Glutamatergic neuron (in vitro differentiated cells): ENCODE measurements at regions not wholly inside any gene's neighbourhood (a gene's known extent, or its start where the extent isn't known, plus 50 kb on each side); places are given as distances from the start of the nearest gene placed in this dataset.
"Not testable (repeated sequence)": the region's sequence is repeated elsewhere in the genome, so short reads cannot be mapped to it uniquely, and the experiment has no call there.

Source experiments
- DNase-seq: peaks from one replicate; pipeline ENCODE4 v3.0.0; 2022
- H3K27ac Mint-ChIP-seq: one replicate; pipeline ENCODE4 v1.8.0; 2020; ENCODE audit warnings: mild to moderate bottlenecking, mixed read lengths, inconsistent platforms; ENCODE audit not compliant: unreplicated experiment
- H3K27me3 Mint-ChIP-seq: one replicate; pipeline ENCODE4 v1.8.0; 2020; ENCODE audit warnings: mild to moderate bottlenecking, moderate library complexity, mixed read lengths, inconsistent platforms; ENCODE audit not compliant: unreplicated experiment
- H3K36me3 Mint-ChIP-seq: one replicate; pipeline ENCODE4 v1.8.0; 2020; ENCODE audit warnings: mild to moderate bottlenecking, mixed read lengths, inconsistent platforms; ENCODE audit not compliant: unreplicated experiment
- H3K4me1 Mint-ChIP-seq: one replicate; pipeline ENCODE4 v1.8.0; 2020; ENCODE audit warnings: mild to moderate bottlenecking, low read depth, mixed read lengths, inconsistent platforms; ENCODE audit not compliant: unreplicated experiment
- H3K4me3 Mint-ChIP-seq: one replicate; pipeline ENCODE4 v1.8.0; 2020; ENCODE audit warnings: mild to moderate bottlenecking, mixed read lengths, inconsistent platforms; ENCODE audit not compliant: unreplicated experiment
- H3K9me3 Mint-ChIP-seq: one replicate; pipeline ENCODE4 v1.8.0; 2020; ENCODE audit warnings: mild to moderate bottlenecking, moderate library complexity, mixed read lengths, inconsistent platforms; ENCODE audit not compliant: unreplicated experiment
- CTCF ChIP-seq: fragments of 200-600 bp; sonication (generic); IDR thresholded peaks from one replicate; pipeline ENCODE4 v1.5.0; 2021; ENCODE audit not compliant: partially characterized antibody, unreplicated experiment

DNA sequence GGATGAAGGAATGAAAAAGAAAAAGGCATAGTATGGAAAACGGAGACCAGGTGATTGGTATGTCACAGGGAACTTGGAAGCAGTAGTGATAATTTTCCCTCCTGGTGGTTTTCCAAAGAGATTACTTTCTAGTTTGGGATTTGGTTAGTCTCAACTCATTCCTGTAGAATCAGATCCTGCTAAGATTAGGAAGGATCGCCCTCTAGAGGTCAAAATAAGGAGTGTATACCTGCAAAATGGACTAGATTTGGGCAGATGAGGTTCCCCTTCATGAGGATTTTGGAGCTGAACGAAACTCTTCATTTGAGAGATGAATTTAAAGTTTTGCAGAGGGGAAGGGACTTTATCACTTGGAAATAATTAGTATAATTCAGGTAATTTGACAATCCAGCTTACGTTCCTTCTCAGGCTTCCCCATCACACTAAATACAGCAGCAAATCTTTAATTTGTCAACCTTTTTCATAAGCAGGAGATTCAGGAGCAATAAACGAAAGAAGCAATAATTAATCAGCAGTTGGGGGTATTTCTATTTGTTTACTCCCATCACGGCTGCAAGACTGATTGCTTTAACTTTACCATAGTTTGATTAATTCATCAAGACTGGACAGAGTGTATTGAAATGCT is 65.2 kb downstream of the CCDC195 start:
- peak; percentile 89 for TF ChIP-seq CTCF
- Mint-ChIP-seq H3K36me3 (peaks cover 8% of the 10 kb centered on the region), H3K27ac (no peak overlapping the region), H3K27me3 (peaks cover 2% of the 10 kb centered on the region), H3K4me1 (no peaks in the 10 kb centered on the region), H3K9me3 (peaks cover 8% of the 10 kb centered on the region), H3K4me3 (no peak overlapping the region)
- DNase-seq, result no peak

GRCh38 chr2:224647684-224648083 is 62.5 kb upstream of the CUL3 start:
- not testable (repeated sequence) for H3K9me3 Mint-ChIP-seq, H3K4me1 Mint-ChIP-seq, DNase-seq, H3K27ac Mint-ChIP-seq, H3K27me3 Mint-ChIP-seq, H3K36me3 Mint-ChIP-seq, H3K4me3 Mint-ChIP-seq

GRCh38 chr2:224646242-224646846 is 61.2 kb upstream of the CUL3 start:
- DNase-seq, result no peak
- TF ChIP-seq CTCF, result peak; percentile 55
- Mint-ChIP-seq H3K27me3 (no peaks in the 10 kb centered on the region), H3K4me3 (no peak overlapping the region), H3K4me1 (no peaks in the 10 kb centered on the region), H3K36me3 (no peaks in the 10 kb centered on the region), H3K27ac (no peak overlapping the region), H3K9me3 (no peaks in the 10 kb centered on the region)

DNA sequence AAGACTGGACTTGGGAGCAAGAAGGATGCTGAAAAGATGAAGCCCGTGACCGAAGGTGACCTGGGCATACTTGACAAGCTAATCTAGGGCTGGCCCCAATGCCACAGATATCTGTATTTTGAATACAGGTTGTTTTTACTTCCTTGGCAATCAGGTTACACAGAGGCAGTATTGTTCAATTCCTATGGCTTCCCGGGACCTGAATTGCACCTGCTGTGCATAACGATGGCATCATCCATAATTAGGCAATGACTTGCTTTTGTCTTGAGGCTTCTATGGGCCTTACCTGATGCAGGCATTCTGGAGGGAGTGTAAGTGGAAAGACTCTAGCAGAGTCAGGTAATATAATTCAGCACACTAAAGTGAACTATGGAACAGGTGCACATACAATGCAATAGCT is 60.6 kb upstream of the CUL3 start:
- no peak overlapping the region for H3K27ac Mint-ChIP-seq
- no peaks in the 10 kb centered on the region for H3K9me3 Mint-ChIP-seq
- no peaks in the 10 kb centered on the region for H3K27me3 Mint-ChIP-seq
- no peak for DNase-seq
- no peaks in the 10 kb centered on the region for H3K4me1 Mint-ChIP-seq
- H3K36me3 Mint-ChIP-seq, result no peaks in the 10 kb centered on the region
- TF ChIP-seq CTCF, result no peak
- no peak overlapping the region for H3K4me3 Mint-ChIP-seq

GRCh38 chr2:224640679-224641078 is 55.5 kb upstream of the CUL3 start:
- H3K9me3 Mint-ChIP-seq, result no peaks in the 10 kb centered on the region
- DNase-seq, result no peak
- no peaks in the 10 kb centered on the region for H3K36me3 Mint-ChIP-seq
- TF ChIP-seq CTCF, result no peak
- no peaks in the 10 kb centered on the region for H3K4me1 Mint-ChIP-seq
- H3K4me3 Mint-ChIP-seq, result no peak overlapping the region
- no peak overlapping the region for H3K27ac Mint-ChIP-seq
- no peaks in the 10 kb centered on the region for H3K27me3 Mint-ChIP-seq
